ENCODE measurements at regions not wholly inside any gene's neighbourhood (a gene's known extent, or its start where the extent isn't known, plus 50 kb on each side); places are given as distances from the start of the nearest gene placed in this dataset.

- DNase-seq = no peak
Observed at GRCh38 chr21:20652846-20653245, 345.4 kb upstream of the NCAM2 start.

- DNase-seq = no peak
Observed at GRCh38 chr21:20661246-20661645, 337.0 kb upstream of the NCAM2 start.

GRCh38 chr21:20661745-20662422 lies 336.3 kb upstream of the NCAM2 start:
- DNase-seq = no peak

GRCh38 chr21:20662514-20662913 lies 335.7 kb upstream of the NCAM2 start:
- no peak for DNase-seq

GRCh38 chr21:20667931-20668330 lies 330.3 kb upstream of the NCAM2 start:
- no peak for DNase-seq

- no peak for DNase-seq
Observed at GRCh38 chr21:20685475-20685874, 312.7 kb upstream of the NCAM2 start.

- no peak for DNase-seq
Observed at GRCh38 chr21:20698585-20698984, 299.6 kb upstream of the NCAM2 start.

GRCh38 chr21:20701235-20701634 lies 297.0 kb upstream of the NCAM2 start:
- DNase-seq = no peak

GRCh38 chr21:20703112-20703767 lies 295.0 kb upstream of the NCAM2 start:
- no peak for DNase-seq

GRCh38 chr21:20720623-20721022 lies 277.6 kb upstream of the NCAM2 start:
- DNase-seq = no peak

- DNase-seq = no peak
Observed at GRCh38 chr21:20721151-20721550, 277.1 kb upstream of the NCAM2 start.

- DNase-seq = no peak
Observed at GRCh38 chr21:20728691-20729090, 269.5 kb upstream of the NCAM2 start.

GRCh38 chr21:20729376-20729775 lies 268.8 kb upstream of the NCAM2 start:
- DNase-seq = no peak

- no peak for DNase-seq
Observed at GRCh38 chr21:20730441-20730840, 267.8 kb upstream of the NCAM2 start.

- no peak for DNase-seq
Observed at GRCh38 chr21:20735257-20735656, 263.0 kb upstream of the NCAM2 start.

- DNase-seq = no peak
Observed at GRCh38 chr21:20737227-20737913, 260.8 kb upstream of the NCAM2 start.

GRCh38 chr21:20739421-20739820 lies 258.8 kb upstream of the NCAM2 start:
- no peak for DNase-seq

- DNase-seq = no peak
Observed at GRCh38 chr21:20741445-20741844, 256.8 kb upstream of the NCAM2 start.

GRCh38 chr21:20760221-20760620 lies 238.0 kb upstream of the NCAM2 start:
- DNase-seq = no peak

GRCh38 chr21:20774737-20775136 lies 223.5 kb upstream of the NCAM2 start:
- no peak for DNase-seq

- DNase-seq = no peak
Observed at GRCh38 chr21:20779321-20779720, 218.9 kb upstream of the NCAM2 start.

- no peak for DNase-seq
Observed at GRCh38 chr21:20783611-20784010, 214.6 kb upstream of the NCAM2 start.

GRCh38 chr21:20789729-20790500 lies 208.3 kb upstream of the NCAM2 start:
- no peak for DNase-seq

All from left kidney (tissue), 1 donor.